Activated naive CD4-positive, alpha-beta T cell treated with anti-CD3 and anti-CD28 coated beads, Interleukin-2, amount 10 ng/mL, durations not matched to agents 7 days and 5 days (primary cell): ENCODE measurements at regions not wholly inside any gene's neighbourhood (a gene's known extent, or its start where the extent isn't known, plus 50 kb on each side); places are given as distances from the start of the nearest gene placed in this dataset.

Experiments
- CTCF ChIA-PET: fragments of 350-600 bp; sonication (Branson Sonifier 250); formaldehyde crosslinking; loops from one replicate; lab custom pipeline; 2021; ENCODE audit warnings: antibody characterized with exemption; lab: Charles Lee
- DNase-seq: peaks from one replicate; pipeline ENCODE4 v3.0.0-alpha.2; 2020
- H3K27ac Mint-ChIP-seq: one replicate; pipeline ENCODE4 v1.8.0; 2021; ENCODE audit warnings: mild to moderate bottlenecking, moderate library complexity, mixed read lengths
- H3K27me3 Mint-ChIP-seq: one replicate; pipeline ENCODE4 v1.8.0; 2021; ENCODE audit warnings: mild to moderate bottlenecking, mixed read lengths
- H3K36me3 Mint-ChIP-seq: one replicate; pipeline ENCODE4 v1.8.0; 2021; ENCODE audit warnings: mixed read lengths
- H3K4me1 Mint-ChIP-seq: one replicate; pipeline ENCODE4 v1.8.0; 2021; ENCODE audit warnings: mixed read lengths
- H3K4me3 Mint-ChIP-seq: one replicate; pipeline ENCODE4 v1.8.0; 2021; ENCODE audit warnings: mild to moderate bottlenecking, moderate library complexity, mixed read lengths
- H3K9me3 Mint-ChIP-seq: one replicate; pipeline ENCODE4 v1.8.0; 2021; ENCODE audit warnings: mixed read lengths

- Mint-ChIP-seq H3K27me3 (no peaks in the 10 kb centered on the region), H3K4me1 (no peaks in the 10 kb centered on the region), H3K27ac (no peak overlapping the region), H3K9me3 (no peaks in the 10 kb centered on the region), H3K4me3 (no peak overlapping the region), H3K36me3 (no peaks in the 10 kb centered on the region)
- CTCF ChIA-PET, result no interaction called here
- no peak for DNase-seq
Measured at GRCh38 chr2:2523461-2524347, 192.6 kb upstream of the MYT1L start.

GRCh38 chr2:2520401-2520811 lies 189.3 kb upstream of the MYT1L start:
- CTCF ChIA-PET, result no interaction called here
- Mint-ChIP-seq H3K27ac (no peak overlapping the region), H3K27me3 (no peaks in the 10 kb centered on the region)

GRCh38 chr2:2519381-2519780 lies 188.3 kb upstream of the MYT1L start:
- Mint-ChIP-seq H3K4me3 (no peak overlapping the region), H3K27me3 (no peaks in the 10 kb centered on the region), H3K27ac (no peak overlapping the region), H3K36me3 (no peaks in the 10 kb centered on the region), H3K4me1 (no peaks in the 10 kb centered on the region), H3K9me3 (no peaks in the 10 kb centered on the region)
- CTCF ChIA-PET, result no interaction called here
- DNase-seq, result no peak

More at GRCh38 chr2:2520401-2520811, 189.3 kb upstream of the MYT1L start:
- Mint-ChIP-seq H3K4me1 (no peaks in the 10 kb centered on the region), H3K36me3 (no peaks in the 10 kb centered on the region), H3K4me3 (no peak overlapping the region), H3K9me3 (no peaks in the 10 kb centered on the region)
- no peak for DNase-seq

GRCh38 chr2:2517399-2517798 lies 186.3 kb upstream of the MYT1L start:
- CTCF ChIA-PET, result no interaction called here
- H3K4me1 Mint-ChIP-seq, result no peaks in the 10 kb centered on the region
- H3K27ac Mint-ChIP-seq, result no peak overlapping the region
- H3K27me3 Mint-ChIP-seq, result no peaks in the 10 kb centered on the region
- no peak overlapping the region for H3K4me3 Mint-ChIP-seq
- DNase-seq, result no peak
- no peaks in the 10 kb centered on the region for H3K36me3 Mint-ChIP-seq
- no peaks in the 10 kb centered on the region for H3K9me3 Mint-ChIP-seq

GRCh38 chr2:2516386-2516785 lies 185.3 kb upstream of the MYT1L start:
- Mint-ChIP-seq H3K36me3 (no peaks in the 10 kb centered on the region), H3K27me3 (no peaks in the 10 kb centered on the region), H3K4me1 (no peaks in the 10 kb centered on the region), H3K4me3 (no peak overlapping the region), H3K27ac (no peak overlapping the region), H3K9me3 (no peaks in the 10 kb centered on the region)
- CTCF ChIA-PET, result no interaction called here
- DNase-seq, result no peak

DNA sequence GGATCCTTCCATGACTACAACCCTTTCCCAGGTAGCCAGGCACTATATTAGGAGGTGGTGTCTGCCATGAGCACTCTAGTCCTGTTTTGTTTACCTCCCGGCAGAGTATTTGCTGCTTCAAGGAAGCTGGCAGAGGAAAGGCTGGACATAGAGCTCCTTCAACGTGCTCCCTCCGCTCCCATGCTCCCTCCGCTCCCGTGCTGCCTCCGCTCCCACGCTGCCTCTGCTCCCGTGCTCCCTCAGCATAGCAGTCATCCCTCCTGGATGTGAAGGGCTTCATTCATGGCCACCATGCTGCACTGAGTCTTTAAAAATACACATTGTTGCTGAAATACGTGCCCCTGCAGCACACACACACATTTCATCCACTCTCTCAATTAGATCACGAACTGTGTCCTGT lies 181.9 kb upstream of the MYT1L start:
- DNase-seq, result no peak
- no peak overlapping the region for H3K27ac Mint-ChIP-seq
- H3K27me3 Mint-ChIP-seq, result no peaks in the 10 kb centered on the region
- H3K36me3 Mint-ChIP-seq, result no peaks in the 10 kb centered on the region
- no peak overlapping the region for H3K4me3 Mint-ChIP-seq
- no peaks in the 10 kb centered on the region for H3K4me1 Mint-ChIP-seq
- no peaks in the 10 kb centered on the region for H3K9me3 Mint-ChIP-seq
- CTCF ChIA-PET, result no interaction called here

- H3K4me1 Mint-ChIP-seq, result no peaks in the 10 kb centered on the region
- no peaks in the 10 kb centered on the region for H3K27me3 Mint-ChIP-seq
- CTCF ChIA-PET, result no interaction called here
- DNase-seq, result no peak
- no peak overlapping the region for H3K4me3 Mint-ChIP-seq
- H3K36me3 Mint-ChIP-seq, result no peaks in the 10 kb centered on the region
- no peaks in the 10 kb centered on the region for H3K9me3 Mint-ChIP-seq
- H3K27ac Mint-ChIP-seq, result no peak overlapping the region
Measured at GRCh38 chr2:2507417-2507997, 176.4 kb upstream of the MYT1L start.

GRCh38 chr2:2506536-2506935 lies 175.5 kb upstream of the MYT1L start:
- Mint-ChIP-seq H3K27ac (no peak overlapping the region), H3K27me3 (no peaks in the 10 kb centered on the region), H3K4me1 (no peaks in the 10 kb centered on the region), H3K9me3 (no peaks in the 10 kb centered on the region), H3K36me3 (no peaks in the 10 kb centered on the region), H3K4me3 (no peak overlapping the region)
- CTCF ChIA-PET, result no interaction called here
- no peak for DNase-seq

DNA sequence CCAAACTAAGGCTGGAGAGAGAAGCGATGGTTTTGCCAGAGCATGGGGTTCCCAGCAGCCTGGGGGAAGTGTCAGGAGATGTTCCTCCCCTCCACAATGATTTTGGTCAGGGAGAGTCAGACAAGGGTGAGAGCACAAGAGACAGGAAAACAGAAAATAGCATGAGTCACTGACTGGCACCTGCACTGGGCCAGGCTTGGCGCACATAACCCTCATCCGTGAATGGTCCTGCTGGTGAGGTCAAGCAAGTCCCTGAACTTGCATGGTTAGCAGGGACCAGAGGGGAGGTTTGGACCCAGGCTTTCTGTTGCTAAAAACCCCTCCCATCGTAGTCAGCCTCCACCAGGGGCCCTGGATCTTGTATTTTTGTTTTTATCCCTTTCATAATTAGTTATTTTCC lies 174.5 kb upstream of the MYT1L start:
- CTCF ChIA-PET, result no interaction called here
- H3K4me3 Mint-ChIP-seq, result no peak overlapping the region
- no peaks in the 10 kb centered on the region for H3K27me3 Mint-ChIP-seq
- no peaks in the 10 kb centered on the region for H3K9me3 Mint-ChIP-seq
- no peaks in the 10 kb centered on the region for H3K4me1 Mint-ChIP-seq
- no peak overlapping the region for H3K27ac Mint-ChIP-seq
- DNase-seq, result no peak
- no peaks in the 10 kb centered on the region for H3K36me3 Mint-ChIP-seq

GRCh38 chr2:2503864-2504418 lies 172.9 kb upstream of the MYT1L start:
- no peaks in the 10 kb centered on the region for H3K36me3 Mint-ChIP-seq
- H3K27ac Mint-ChIP-seq, result no peak overlapping the region
- CTCF ChIA-PET, result no interaction called here
- no peaks in the 10 kb centered on the region for H3K4me1 Mint-ChIP-seq
- no peaks in the 10 kb centered on the region for H3K9me3 Mint-ChIP-seq
- DNase-seq, result no peak
- no peaks in the 10 kb centered on the region for H3K27me3 Mint-ChIP-seq
- H3K4me3 Mint-ChIP-seq, result no peak overlapping the region

DNA sequence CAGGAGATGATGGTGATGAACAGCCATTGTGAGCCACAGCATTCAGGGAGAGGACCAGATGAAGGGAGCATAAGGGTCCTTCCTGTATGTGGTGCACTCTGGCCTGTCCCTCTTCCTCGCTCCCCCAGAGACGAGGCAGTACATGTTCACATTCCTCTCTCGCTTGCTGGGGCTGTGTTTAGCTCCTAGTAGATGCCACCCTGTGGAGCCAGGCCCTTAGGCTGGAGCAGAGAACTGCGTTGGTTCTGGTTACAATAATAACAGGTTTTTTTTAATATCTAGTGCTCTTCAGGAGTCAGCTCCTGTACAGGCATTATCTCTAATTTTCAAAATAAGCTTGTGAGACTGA lies 171.1 kb upstream of the MYT1L start:
- H3K4me3 Mint-ChIP-seq, result no peak overlapping the region
- H3K4me1 Mint-ChIP-seq, result no peaks in the 10 kb centered on the region
- H3K36me3 Mint-ChIP-seq, result no peaks in the 10 kb centered on the region
- no peaks in the 10 kb centered on the region for H3K9me3 Mint-ChIP-seq
- DNase-seq, result no peak
- H3K27me3 Mint-ChIP-seq, result no peaks in the 10 kb centered on the region
- CTCF ChIA-PET, result no interaction called here
- no peak overlapping the region for H3K27ac Mint-ChIP-seq

DNA sequence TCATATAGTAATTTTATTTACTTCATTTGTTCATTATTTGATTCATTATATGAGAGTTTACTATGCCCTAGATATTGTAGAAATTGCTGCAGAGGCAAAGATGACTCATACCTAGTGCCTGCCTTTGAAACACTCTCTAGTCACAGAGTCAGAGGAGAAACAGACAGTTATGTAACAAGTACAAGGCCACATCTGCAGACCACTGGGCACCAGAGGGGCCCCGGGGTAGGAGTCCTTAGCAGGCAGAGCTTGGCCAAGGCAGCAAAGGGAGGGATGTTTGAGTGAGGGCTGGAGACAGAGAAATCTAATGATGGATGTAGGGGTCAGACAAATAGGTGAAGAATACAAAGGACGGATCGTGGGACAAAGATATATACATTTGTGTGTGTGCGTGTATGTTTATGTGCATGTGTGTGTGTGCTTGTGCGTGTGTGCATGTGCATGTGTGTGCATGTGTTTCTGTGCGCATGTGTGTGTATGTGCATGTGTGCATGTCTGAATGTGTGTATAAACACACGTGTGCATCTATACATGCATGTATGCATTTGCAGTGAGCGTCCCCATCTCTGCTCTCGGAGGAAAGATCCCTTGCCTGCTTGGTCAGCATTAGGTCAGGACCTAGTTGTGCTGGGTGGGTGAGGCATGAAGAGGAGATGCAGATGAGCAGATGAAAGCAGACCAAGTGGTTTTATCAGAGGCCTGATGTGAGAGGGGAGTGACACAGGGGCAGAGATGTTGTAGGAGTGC lies 170.6 kb upstream of the MYT1L start:
- no peaks in the 10 kb centered on the region for H3K36me3 Mint-ChIP-seq
- no peaks in the 10 kb centered on the region for H3K9me3 Mint-ChIP-seq
- no peaks in the 10 kb centered on the region for H3K4me1 Mint-ChIP-seq
- H3K4me3 Mint-ChIP-seq, result no peak overlapping the region
- H3K27me3 Mint-ChIP-seq, result no peaks in the 10 kb centered on the region
- CTCF ChIA-PET, result no interaction called here
- DNase-seq, result no peak
- no peak overlapping the region for H3K27ac Mint-ChIP-seq

GRCh38 chr2:2495606-2496005 lies 164.5 kb upstream of the MYT1L start:
- H3K9me3 Mint-ChIP-seq, result no peaks in the 10 kb centered on the region
- CTCF ChIA-PET, result no interaction called here
- H3K4me3 Mint-ChIP-seq, result no peak overlapping the region
- H3K27ac Mint-ChIP-seq, result no peak overlapping the region
- H3K36me3 Mint-ChIP-seq, result no peaks in the 10 kb centered on the region
- DNase-seq, result no peak
- no peaks in the 10 kb centered on the region for H3K4me1 Mint-ChIP-seq
- no peaks in the 10 kb centered on the region for H3K27me3 Mint-ChIP-seq

- no peak overlapping the region for H3K4me3 Mint-ChIP-seq
- H3K4me1 Mint-ChIP-seq, result no peaks in the 10 kb centered on the region
- H3K9me3 Mint-ChIP-seq, result no peaks in the 10 kb centered on the region
- DNase-seq, result no peak
- CTCF ChIA-PET, result no interaction called here
- H3K36me3 Mint-ChIP-seq, result no peaks in the 10 kb centered on the region
- H3K27ac Mint-ChIP-seq, result no peak overlapping the region
- no peaks in the 10 kb centered on the region for H3K27me3 Mint-ChIP-seq
Measured at GRCh38 chr2:2493496-2493895, 162.4 kb upstream of the MYT1L start.
